WERI-Rb-1 (cell line): ENCODE measurements at regions not wholly inside any gene's neighbourhood (a gene's known extent, or its start where the extent isn't known, plus 50 kb on each side); places are given as distances from the start of the nearest gene placed in this dataset.

Source experiments
- DNase-seq: peaks from one replicate; pipeline ENCODE4 v3.0.0-alpha.2; 2020
- H3K27ac ChIP-seq: fragments of 250-450 bp; sonication (Bioruptor Pico); 2 replicates; pipeline ENCODE4 v1.5.1; 2020; ENCODE audit warnings: mild to moderate bottlenecking, moderate library complexity
- H3K27me3 ChIP-seq: fragments of 250-450 bp; sonication (Bioruptor Pico); 2 replicates; pipeline ENCODE4 v1.5.1; 2021; ENCODE audit warnings: mild to moderate bottlenecking, low read depth, moderate library complexity; ENCODE audit not compliant: insufficient read depth, severe bottlenecking
- H3K36me3 ChIP-seq: fragments of 250-450 bp; sonication (Bioruptor Pico); 2 replicates; pipeline ENCODE4 v1.5.1; 2020; ENCODE audit warnings: mild to moderate bottlenecking, moderate library complexity
- H3K4me3 ChIP-seq: 2 replicates; pipeline ENCODE4 v1.5.1; 2011; ENCODE audit warnings: low read depth, mild to moderate bottlenecking, control low read depth, low read length
- H3K9me3 ChIP-seq: fragments of 250-450 bp; sonication (Bioruptor Pico); 2 replicates; pipeline ENCODE4 v1.5.1; 2021; ENCODE audit warnings: mild to moderate bottlenecking, moderate library complexity; ENCODE audit not compliant: severe bottlenecking
- CTCF ChIP-seq: IDR thresholded peaks from 2 replicates; pipeline ENCODE4 v1.5.1; 2011; ENCODE audit warnings: low read depth, mild to moderate bottlenecking, control low read depth, inconsistent platforms, low read length

- DNase-seq: peak; percentile 55
- no peaks in the 10 kb centered on the region for H3K27me3 ChIP-seq
- H3K9me3 ChIP-seq: no peaks in the 10 kb centered on the region
- no peak overlapping the region for H3K27ac ChIP-seq
- no peaks in the 10 kb centered on the region for H3K36me3 ChIP-seq
- H3K4me3 ChIP-seq: no peak overlapping the region
- TF ChIP-seq CTCF: no peak
Measured at GRCh38 chr13:89746554-89746953, 1600.9 kb upstream of the MIR17HG start.

- Histone ChIP-seq H3K9me3 (no peaks in the 10 kb centered on the region), H3K36me3 (no peaks in the 10 kb centered on the region), H3K27ac (no peak overlapping the region), H3K27me3 (no peaks in the 10 kb centered on the region), H3K4me3 (no peak overlapping the region)
- DNase-seq: no peak
- no peak for TF ChIP-seq CTCF
Measured at GRCh38 chr13:89748716-89749115, 1598.8 kb upstream of the MIR17HG start.

- no peak overlapping the region for H3K27ac ChIP-seq
- no peaks in the 10 kb centered on the region for H3K27me3 ChIP-seq
- H3K4me3 ChIP-seq: no peak overlapping the region
- no peak for TF ChIP-seq CTCF
- H3K9me3 ChIP-seq: no peaks in the 10 kb centered on the region
- no peaks in the 10 kb centered on the region for H3K36me3 ChIP-seq
- DNase-seq: no peak
Measured at GRCh38 chr13:89749888-89750287, 1597.6 kb upstream of the MIR17HG start.

GRCh38 chr13:89750371-89750770, 1597.1 kb upstream of the MIR17HG start:
- TF ChIP-seq CTCF: no peak
- Histone ChIP-seq H3K27ac (no peak overlapping the region), H3K4me3 (no peak overlapping the region), H3K27me3 (no peaks in the 10 kb centered on the region), H3K9me3 (no peaks in the 10 kb centered on the region), H3K36me3 (no peaks in the 10 kb centered on the region)
- no peak for DNase-seq

GRCh38 chr13:89751432-89751930, 1596.0 kb upstream of the MIR17HG start:
- TF ChIP-seq CTCF: no peak
- Histone ChIP-seq H3K27ac (no peak overlapping the region), H3K36me3 (no peaks in the 10 kb centered on the region), H3K27me3 (no peaks in the 10 kb centered on the region), H3K4me3 (no peak overlapping the region), H3K9me3 (no peaks in the 10 kb centered on the region)
- DNase-seq: no peak

- H3K27ac ChIP-seq: no peak overlapping the region
- H3K4me3 ChIP-seq: no peak overlapping the region
- no peaks in the 10 kb centered on the region for H3K9me3 ChIP-seq
- no peak for TF ChIP-seq CTCF
- no peak for DNase-seq
- no peaks in the 10 kb centered on the region for H3K27me3 ChIP-seq
- no peaks in the 10 kb centered on the region for H3K36me3 ChIP-seq
Measured at GRCh38 chr13:89752394-89752793, 1595.1 kb upstream of the MIR17HG start.
